BLaER1 treated with 17β-estradiol and CSF1 and Interleukin-3, amounts not matched to agents 10 nM and 100 nM (cell line): ENCODE measurements at regions not wholly inside any gene's neighbourhood (a gene's known extent, or its start where the extent isn't known, plus 50 kb on each side); places are given as distances from the start of the nearest gene placed in this dataset.

Experiments used
- H3K27ac ChIP-seq, 11 experiments: shearing (Covaris generic); formaldehyde crosslinking; 2 replicates each; pipeline ENCODE4 v1.8.1; 2022
- H3K27me3 ChIP-seq, 11 experiments: shearing (Covaris generic); formaldehyde crosslinking; 2 replicates each; pipeline ENCODE4 v1.8.1; 2022
- H3K36me3 ChIP-seq, 11 experiments: shearing (Covaris generic); formaldehyde crosslinking; 2 replicates each; pipeline ENCODE4 v1.8.1; 2022
- H3K4me1 ChIP-seq, 10 experiments: shearing (Covaris generic); formaldehyde crosslinking; 2 replicates each; pipeline ENCODE4 v1.8.1; 2022
- H3K4me2 ChIP-seq, 11 experiments: shearing (Covaris generic); formaldehyde crosslinking; 2 replicates each; pipeline ENCODE4 v1.8.1; 2022
- H3K4me3 ChIP-seq, 10 experiments: shearing (Covaris generic); formaldehyde crosslinking; 2 replicates each; pipeline ENCODE4 v1.8.1; 2022
- H3K9ac ChIP-seq, 11 experiments: shearing (Covaris generic); formaldehyde crosslinking; 2 replicates each; pipeline ENCODE4 v1.8.1; 2022
- H3K9me3 ChIP-seq, 11 experiments: shearing (Covaris generic); formaldehyde crosslinking; replicated peaks in 1 of 11; 2 replicates each; pipeline ENCODE4 v1.8.1; 2022
- H4K20me1 ChIP-seq, 11 experiments: shearing (Covaris generic); formaldehyde crosslinking; 2 replicates each; pipeline ENCODE4 v1.8.1; 2022
- Cebpa-rat ChIP-seq, 11 experiments: shearing (Covaris generic); IDR thresholded peaks; 2 replicates each; pipeline ENCODE4 v1.8.1; 2022

GRCh38 chr2:13104723-13105122 lies 388.0 kb downstream of the TRIB2 start:
- Histone ChIP-seq H3K4me3 (no peak overlapping the region), H3K36me3 (no peaks in the 10 kb centered on the region), H3K27me3 (no peaks in the 10 kb centered on the region), H3K27ac (no peak overlapping the region), H3K4me1 (no peaks in the 10 kb centered on the region; a peak in 1 of 20 replicates), H3K9ac (no peak overlapping the region), H3K4me2 (no peak overlapping the region), H4K20me1 (no peaks in the 10 kb centered on the region), H3K9me3 (peaks cover 5 to 10% (median 10%) of the 10 kb centered on the region in 11 experiments; a peak in 12 of 22 replicates)
- TF ChIP-seq Cebpa-rat (IDR thresholded peaks at IDR 0.05) = no peak

DNA sequence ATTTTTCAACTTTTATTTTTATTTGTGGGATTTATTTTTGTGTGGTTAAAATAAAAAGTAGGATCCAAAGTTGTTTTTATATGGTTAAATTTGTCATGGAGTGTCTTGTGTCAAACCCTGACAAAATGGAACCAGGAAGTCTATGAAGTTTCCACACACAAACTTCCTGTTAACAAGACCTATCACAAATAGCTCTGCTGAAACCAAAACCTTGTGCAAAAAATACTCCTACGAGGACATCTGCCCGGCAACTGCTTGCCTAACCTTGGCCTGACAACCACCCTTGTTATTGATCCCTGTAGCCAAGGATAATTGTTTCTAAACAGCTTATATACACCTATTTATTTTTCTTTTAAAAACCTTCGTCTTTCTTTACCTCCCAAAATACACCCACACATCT lies 389.6 kb downstream of the TRIB2 start:
- Histone ChIP-seq H3K4me3 (no peak overlapping the region), H3K9me3 (no peaks in the 10 kb centered on the region), H3K4me2 (no peak overlapping the region), H3K36me3 (no peaks in the 10 kb centered on the region), H3K4me1 (no peaks in the 10 kb centered on the region; a peak in 1 of 20 replicates), H3K27me3 (no peaks in the 10 kb centered on the region), H4K20me1 (no peaks in the 10 kb centered on the region), H3K27ac (no peak overlapping the region), H3K9ac (no peak overlapping the region)
- peak in 1 of 11 experiments; percentile 29; a peak in 1 of 22 replicates for TF ChIP-seq Cebpa-rat (IDR thresholded peaks at IDR 0.05)

- Histone ChIP-seq H3K9ac (no peak overlapping the region), H3K27me3 (no peaks in the 10 kb centered on the region), H3K27ac (no peak overlapping the region), H4K20me1 (no peaks in the 10 kb centered on the region), H3K4me2 (no peak overlapping the region), H3K9me3 (no peaks in the 10 kb centered on the region), H3K36me3 (no peaks in the 10 kb centered on the region), H3K4me1 (no peaks in the 10 kb centered on the region; a peak in 1 of 20 replicates), H3K4me3 (no peak overlapping the region)
- TF ChIP-seq Cebpa-rat (IDR thresholded peaks at IDR 0.05) = no peak
Measured at GRCh38 chr2:13109516-13109915, 392.8 kb downstream of the TRIB2 start.

DNA sequence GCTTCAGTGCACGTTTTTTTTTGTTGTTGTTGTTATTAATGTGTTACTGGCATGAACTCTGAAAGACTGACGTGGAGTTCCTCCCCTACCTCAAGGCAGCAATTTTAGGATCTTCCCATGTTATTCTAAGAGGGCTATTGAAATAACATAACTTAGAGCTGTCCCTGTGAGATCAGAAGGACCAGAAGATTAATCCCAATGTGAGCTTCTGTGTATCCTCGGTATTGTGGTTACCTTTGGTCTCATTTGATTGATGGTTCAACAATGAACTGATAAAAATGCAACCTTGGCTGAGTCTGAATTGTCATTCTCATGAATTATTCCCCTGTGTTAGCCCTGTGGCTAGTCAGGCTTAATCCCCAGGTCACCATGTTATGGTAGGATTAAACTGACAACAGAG lies 394.1 kb downstream of the TRIB2 start:
- no peak for TF ChIP-seq Cebpa-rat (IDR thresholded peaks at IDR 0.05)
- H3K4me2 ChIP-seq = no peak overlapping the region
- no peak overlapping the region for H3K4me3 ChIP-seq
- H3K36me3 ChIP-seq = no peaks in the 10 kb centered on the region
- H3K27ac ChIP-seq = no peak overlapping the region
- no peaks in the 10 kb centered on the region for H3K27me3 ChIP-seq
- no peaks in the 10 kb centered on the region for H3K9me3 ChIP-seq
- no peaks in the 10 kb centered on the region; a peak in 1 of 20 replicates for H3K4me1 ChIP-seq
- H4K20me1 ChIP-seq = no peaks in the 10 kb centered on the region
- H3K9ac ChIP-seq = no peak overlapping the region

DNA sequence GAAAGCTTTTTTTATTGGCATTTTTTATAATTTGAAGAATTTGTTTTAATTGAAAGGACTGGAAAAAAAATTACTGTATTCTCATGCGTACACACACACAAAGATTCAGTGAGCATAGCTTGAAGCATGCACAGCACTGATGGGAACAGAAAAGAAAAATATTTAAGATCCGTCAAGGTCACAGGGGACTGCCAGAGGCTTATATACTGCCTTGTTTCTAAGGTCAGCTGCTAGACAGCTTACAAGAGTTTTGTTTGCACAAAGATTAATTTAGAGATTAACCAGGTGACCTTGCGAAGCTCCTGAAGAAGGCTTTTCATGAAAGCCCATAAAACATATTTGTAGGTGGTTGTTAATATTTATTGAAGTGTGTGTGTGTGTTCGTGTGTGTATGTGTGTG lies 396.3 kb downstream of the TRIB2 start:
- H3K36me3 ChIP-seq = no peaks in the 10 kb centered on the region
- H3K27me3 ChIP-seq = no peaks in the 10 kb centered on the region
- H3K9ac ChIP-seq = no peak overlapping the region
- no peaks in the 10 kb centered on the region for H3K9me3 ChIP-seq
- H3K4me2 ChIP-seq = no peak overlapping the region
- no peak overlapping the region for H3K4me3 ChIP-seq
- no peaks in the 10 kb centered on the region for H3K4me1 ChIP-seq
- no peak overlapping the region for H3K27ac ChIP-seq
- TF ChIP-seq Cebpa-rat (IDR thresholded peaks at IDR 0.05) = no peak
- no peaks in the 10 kb centered on the region for H4K20me1 ChIP-seq

DNA sequence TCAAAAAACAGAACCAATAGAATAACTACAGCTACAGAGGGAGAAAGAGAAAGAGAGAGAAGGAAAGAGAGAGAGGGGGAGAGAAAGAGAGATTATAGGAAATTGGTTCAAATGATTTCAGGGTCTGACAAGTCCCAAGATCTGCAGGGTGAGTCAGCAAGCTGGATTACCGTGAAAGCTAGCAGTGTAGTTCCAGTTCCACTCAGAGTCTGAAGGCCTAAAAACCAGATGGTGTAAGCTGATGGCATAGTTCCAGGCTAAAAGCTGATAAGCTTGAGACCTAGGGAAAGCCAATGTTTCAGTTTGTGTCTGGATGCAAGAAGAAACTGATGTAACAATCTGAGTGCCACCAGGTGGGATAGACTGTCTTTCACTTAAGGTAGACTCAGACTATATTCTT lies 397.7 kb downstream of the TRIB2 start:
- Histone ChIP-seq H4K20me1 (no peaks in the 10 kb centered on the region), H3K9me3 (no peaks in the 10 kb centered on the region), H3K27ac (no peak overlapping the region), H3K36me3 (no peaks in the 10 kb centered on the region), H3K9ac (no peak overlapping the region), H3K4me3 (no peak overlapping the region), H3K4me1 (no peaks in the 10 kb centered on the region), H3K4me2 (no peak overlapping the region), H3K27me3 (no peaks in the 10 kb centered on the region)
- no peak for TF ChIP-seq Cebpa-rat (IDR thresholded peaks at IDR 0.05)

DNA sequence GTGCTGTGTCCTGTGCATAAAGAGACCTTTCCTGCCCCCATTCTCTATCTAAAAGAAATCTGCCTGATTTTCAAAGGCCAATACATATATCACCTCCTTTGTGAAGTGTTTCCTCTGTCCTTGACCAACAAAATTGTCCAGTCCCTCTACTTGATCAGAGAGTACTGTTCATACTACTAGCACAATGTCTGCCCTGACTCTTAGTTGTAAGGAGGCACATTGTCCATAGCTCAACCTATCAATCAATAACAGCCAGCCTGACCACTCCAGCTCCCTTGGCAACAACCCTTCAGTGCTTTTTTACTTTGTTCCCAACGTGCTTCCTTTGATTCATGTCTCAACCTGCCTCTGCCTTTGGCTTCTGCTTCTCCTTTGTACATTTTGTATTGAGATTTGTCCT lies 398.9 kb downstream of the TRIB2 start:
- Histone ChIP-seq H4K20me1 (no peaks in the 10 kb centered on the region), H3K27me3 (no peaks in the 10 kb centered on the region), H3K4me2 (no peak overlapping the region), H3K27ac (no peak overlapping the region), H3K4me3 (no peak overlapping the region), H3K9ac (no peak overlapping the region), H3K4me1 (no peaks in the 10 kb centered on the region), H3K9me3 (no peaks in the 10 kb centered on the region), H3K36me3 (no peaks in the 10 kb centered on the region)
- no peak for TF ChIP-seq Cebpa-rat (IDR thresholded peaks at IDR 0.05)

GRCh38 chr2:13121096-13121495 lies 404.4 kb downstream of the TRIB2 start:
- H3K27me3 ChIP-seq = no peaks in the 10 kb centered on the region
- no peak overlapping the region; a peak in 1 of 20 replicates for H3K4me3 ChIP-seq
- H3K27ac ChIP-seq = no peak overlapping the region
- H3K36me3 ChIP-seq = no peaks in the 10 kb centered on the region
- H3K4me1 ChIP-seq = no peaks in the 10 kb centered on the region
- TF ChIP-seq Cebpa-rat (IDR thresholded peaks at IDR 0.05) = no peak
- H3K9me3 ChIP-seq = no peaks in the 10 kb centered on the region
- H3K4me2 ChIP-seq = no peak overlapping the region
- no peak overlapping the region for H3K9ac ChIP-seq
- H4K20me1 ChIP-seq = no peaks in the 10 kb centered on the region

GRCh38 chr2:13128139-13128538 lies 411.4 kb downstream of the TRIB2 start:
- TF ChIP-seq Cebpa-rat (IDR thresholded peaks at IDR 0.05) = no peak
- Histone ChIP-seq H3K9me3 (peaks cover 0 to 15% (median 5%) of the 10 kb centered on the region in 11 experiments; a peak in 10 of 22 replicates), H3K4me1 (peaks cover 0 to 6% (median 0%) of the 10 kb centered on the region in 10 experiments; a peak in 2 of 20 replicates), H3K36me3 (no peaks in the 10 kb centered on the region), H3K4me3 (no peak overlapping the region), H3K27me3 (no peaks in the 10 kb centered on the region), H4K20me1 (no peaks in the 10 kb centered on the region), H3K9ac (no peak overlapping the region), H3K4me2 (no peak overlapping the region), H3K27ac (no peak overlapping the region)

GRCh38 chr2:13135369-13135768 lies 418.6 kb downstream of the TRIB2 start:
- Histone ChIP-seq H3K27ac (no peak overlapping the region), H3K9me3 (peaks cover 0 to 8% (median 2%) of the 10 kb centered on the region in 11 experiments; a peak in 10 of 22 replicates), H3K9ac (no peak overlapping the region), H3K4me3 (no peak overlapping the region), H3K27me3 (no peaks in the 10 kb centered on the region), H3K4me2 (no peak overlapping the region), H4K20me1 (no peaks in the 10 kb centered on the region), H3K36me3 (no peaks in the 10 kb centered on the region), H3K4me1 (peaks cover 0 to 6% (median 0%) of the 10 kb centered on the region in 10 experiments; a peak in 2 of 20 replicates)
- TF ChIP-seq Cebpa-rat (IDR thresholded peaks at IDR 0.05) = no peak
